ENCODE measurements at regions not wholly inside any gene's neighbourhood (a gene's known extent, or its start where the extent isn't known, plus 50 kb on each side); places are given as distances from the start of the nearest gene placed in this dataset.
"Not testable (repeated sequence)": the region's sequence is repeated elsewhere in the genome, so short reads cannot be mapped to it uniquely, and the experiment has no call there.

DNA sequence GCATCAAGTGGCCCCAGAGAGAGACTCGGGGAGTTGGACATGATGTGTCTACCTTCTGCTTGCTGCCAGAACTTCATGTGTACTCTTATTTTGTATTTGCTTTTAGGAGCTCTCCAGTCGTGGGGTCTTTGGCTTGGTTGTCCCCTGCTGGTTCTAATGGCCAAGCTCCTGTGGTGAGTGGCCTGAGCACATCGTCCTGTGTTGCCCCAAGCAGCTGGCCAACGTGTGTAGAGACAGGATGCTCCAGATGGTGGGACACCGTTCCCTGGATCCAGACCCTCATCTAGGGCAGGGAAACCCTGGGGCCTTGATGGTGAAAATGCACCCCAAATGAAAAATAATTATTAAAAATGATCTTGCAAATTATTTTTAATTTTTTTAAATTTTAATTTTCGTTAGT is 65.8 kb downstream of the NPIPB5 start:
- TF ChIP-seq, protein P1, sequence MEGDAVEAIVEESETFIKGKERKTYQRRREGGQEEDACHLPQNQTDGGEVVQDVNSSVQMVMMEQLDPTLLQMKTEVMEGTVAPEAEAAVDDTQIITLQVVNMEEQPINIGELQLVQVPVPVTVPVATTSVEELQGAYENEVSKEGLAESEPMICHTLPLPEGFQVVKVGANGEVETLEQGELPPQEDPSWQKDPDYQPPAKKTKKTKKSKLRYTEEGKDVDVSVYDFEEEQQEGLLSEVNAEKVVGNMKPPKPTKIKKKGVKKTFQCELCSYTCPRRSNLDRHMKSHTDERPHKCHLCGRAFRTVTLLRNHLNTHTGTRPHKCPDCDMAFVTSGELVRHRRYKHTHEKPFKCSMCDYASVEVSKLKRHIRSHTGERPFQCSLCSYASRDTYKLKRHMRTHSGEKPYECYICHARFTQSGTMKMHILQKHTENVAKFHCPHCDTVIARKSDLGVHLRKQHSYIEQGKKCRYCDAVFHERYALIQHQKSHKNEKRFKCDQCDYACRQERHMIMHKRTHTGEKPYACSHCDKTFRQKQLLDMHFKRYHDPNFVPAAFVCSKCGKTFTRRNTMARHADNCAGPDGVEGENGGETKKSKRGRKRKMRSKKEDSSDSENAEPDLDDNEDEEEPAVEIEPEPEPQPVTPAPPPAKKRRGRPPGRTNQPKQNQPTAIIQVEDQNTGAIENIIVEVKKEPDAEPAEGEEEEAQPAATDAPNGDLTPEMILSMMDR (IDR thresholded peaks at IDR 0.05), result not testable (repeated sequence)
- not testable (repeated sequence) for TF ChIP-seq POLR2A (IDR thresholded peaks at IDR 0.05)
